ENCODE measurements at regions not wholly inside any gene's neighbourhood (a gene's known extent, or its start where the extent isn't known, plus 50 kb on each side); places are given as distances from the start of the nearest gene placed in this dataset.

GRCh38 chr11:134645576-134645975 lies 233.5 kb upstream of the B3GAT1 start:
- TF ChIP-seq CTCF (IDR thresholded peaks at IDR 0.05 in 4 of 5, conservative IDR thresholded peaks at IDR 0.05 in 1 of 5) (no peak), POLR2A (IDR thresholded peaks at IDR 0.05) (no peak)
